GM19395 (cell line): ENCODE measurements at regions not wholly inside any gene's neighbourhood (a gene's known extent, or its start where the extent isn't known, plus 50 kb on each side); places are given as distances from the start of the nearest gene placed in this dataset.

Source experiments
- ATAC-seq: cut with Tn5 transposase; IDR thresholded peaks from one replicate; pipeline ENCODE4 v1.9.1; 2021; ENCODE audit warnings: mild to moderate bottlenecking, moderate library complexity; ENCODE audit not compliant: unreplicated experiment

DNA sequence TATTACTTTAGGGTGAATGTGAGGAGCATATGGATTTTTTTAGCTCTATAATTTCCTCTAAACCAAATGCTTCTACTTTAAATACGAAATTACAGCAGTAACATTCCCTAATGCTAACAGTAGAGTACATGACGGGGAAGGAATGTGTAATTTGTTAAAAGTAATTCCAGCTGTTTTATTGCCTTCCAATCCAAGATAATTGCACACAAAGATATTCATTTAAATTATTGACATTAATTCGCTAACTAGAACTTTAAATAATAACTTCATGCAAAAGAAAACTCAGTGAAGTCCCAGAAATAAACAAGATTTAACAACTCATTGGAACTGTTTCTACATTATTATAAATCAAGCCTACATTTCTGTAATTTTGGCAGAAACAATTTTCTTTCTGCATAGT, 261.4 kb upstream of the CFAP20DC start:
- no peak for ATAC-seq

DNA sequence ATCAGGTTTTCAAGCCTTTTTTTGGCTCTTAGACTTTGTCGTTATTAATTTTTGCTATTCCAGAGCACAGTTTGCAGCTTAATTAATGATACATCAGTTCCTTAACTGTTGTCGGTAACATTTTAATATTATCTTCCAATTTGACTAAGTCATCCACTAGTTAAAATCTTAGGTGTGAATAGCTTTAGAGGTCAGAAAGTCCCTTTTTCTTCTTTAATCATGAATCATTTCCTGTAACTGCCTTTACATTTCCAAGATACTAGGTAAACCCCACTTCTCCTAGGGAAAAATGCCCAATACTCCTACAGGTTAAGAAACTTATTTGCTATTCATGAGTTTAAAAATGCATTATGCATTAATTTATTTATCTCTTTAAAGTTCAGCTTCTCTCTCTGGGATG, 260.9 kb upstream of the CFAP20DC start:
- no peak for ATAC-seq

DNA sequence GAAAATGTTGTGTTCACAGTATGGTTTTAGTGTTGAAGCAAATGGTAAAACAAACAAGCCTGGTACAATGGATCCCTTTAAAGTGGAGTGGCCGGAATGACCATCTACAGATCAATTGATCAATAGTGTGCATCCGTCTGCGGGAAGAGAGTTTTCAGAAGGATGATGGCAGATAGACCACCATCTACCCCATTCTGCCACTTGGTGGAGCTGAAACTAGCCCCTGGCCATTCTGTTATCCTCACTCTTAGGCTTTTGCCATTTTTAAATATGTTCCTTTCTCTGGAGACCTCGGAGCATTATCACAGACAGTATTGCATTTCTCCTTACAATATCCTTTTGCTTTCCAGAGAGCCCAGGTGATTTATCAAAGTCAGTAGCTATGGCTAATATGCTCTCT, 258.9 kb upstream of the CFAP20DC start:
- no peak for ATAC-seq

DNA sequence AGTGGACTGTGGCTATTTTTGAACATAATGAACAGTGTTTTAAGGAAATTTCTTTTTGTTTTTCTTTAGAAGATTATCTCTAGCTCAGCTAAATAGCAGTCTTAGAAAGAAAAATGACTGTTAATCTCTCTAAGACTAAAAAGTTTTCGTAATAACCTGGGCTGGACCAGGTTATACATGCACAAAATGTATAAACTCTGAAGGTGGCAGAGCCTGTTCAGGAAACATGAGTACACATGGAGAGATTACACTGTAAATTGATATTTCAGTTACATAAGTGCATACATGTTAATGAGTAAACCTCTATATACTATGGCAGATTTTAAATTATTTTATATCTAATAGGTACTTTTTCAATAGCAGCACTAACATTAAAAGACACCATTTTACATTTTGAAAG, 258.2 kb upstream of the CFAP20DC start:
- ATAC-seq = no peak

DNA sequence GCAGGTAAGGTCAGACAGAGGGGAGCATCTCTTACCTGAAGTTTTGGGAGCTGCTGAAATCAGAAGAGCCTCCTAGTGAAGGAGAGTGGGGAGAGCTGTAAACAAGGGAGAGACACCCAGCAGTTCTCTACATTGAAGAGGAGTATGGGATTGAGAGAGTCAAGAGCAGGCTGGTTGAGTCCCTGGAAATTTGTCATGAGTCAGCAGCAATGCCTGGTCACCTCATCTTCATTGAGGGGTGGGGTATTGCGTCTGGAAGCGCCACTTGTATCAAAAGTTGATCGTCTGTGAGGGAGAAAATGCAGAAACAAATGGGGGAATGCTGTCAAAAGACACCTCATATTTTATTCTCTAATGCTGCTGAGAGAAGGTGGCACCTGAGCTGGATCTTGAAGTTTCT, 256.6 kb upstream of the CFAP20DC start:
- ATAC-seq = no peak

DNA sequence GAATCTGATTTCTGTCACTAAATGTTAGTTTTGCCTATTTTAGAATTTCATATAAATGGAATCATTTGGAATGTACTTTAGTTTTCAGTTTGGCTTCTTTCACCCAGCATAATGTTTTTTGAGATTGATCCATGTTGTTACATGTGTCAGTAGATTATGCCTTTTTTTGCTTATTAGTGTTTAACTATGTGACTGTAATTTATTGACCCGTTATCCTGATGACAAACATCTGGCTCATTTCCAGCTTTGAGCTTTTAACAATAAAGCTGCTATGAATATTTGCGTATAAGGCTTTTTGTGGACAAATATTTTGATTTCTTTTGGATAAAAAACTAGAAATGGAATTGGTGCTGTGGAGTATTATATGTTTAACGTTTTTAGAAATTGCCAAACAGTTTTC, 254.5 kb upstream of the CFAP20DC start:
- ATAC-seq = no peak

DNA sequence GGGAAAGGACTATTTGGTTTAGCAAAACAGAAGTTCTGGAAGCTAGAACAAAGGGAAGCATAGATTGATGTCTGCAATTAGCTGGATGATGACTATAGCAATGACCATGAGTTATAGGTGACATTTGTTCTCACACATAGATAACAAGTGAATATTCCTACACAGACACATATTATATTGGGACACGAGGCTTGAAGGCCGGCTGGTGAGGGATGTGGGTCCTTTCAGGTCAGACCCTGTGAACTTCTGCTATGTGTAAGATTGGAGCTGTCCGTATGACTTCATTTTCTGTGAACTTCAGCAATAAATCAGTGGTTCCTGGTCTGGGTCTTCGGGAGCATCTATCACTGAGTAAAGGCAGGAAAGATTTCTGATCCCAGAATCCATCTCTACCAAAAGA, 253.6 kb upstream of the CFAP20DC start:
- ATAC-seq = no peak

DNA sequence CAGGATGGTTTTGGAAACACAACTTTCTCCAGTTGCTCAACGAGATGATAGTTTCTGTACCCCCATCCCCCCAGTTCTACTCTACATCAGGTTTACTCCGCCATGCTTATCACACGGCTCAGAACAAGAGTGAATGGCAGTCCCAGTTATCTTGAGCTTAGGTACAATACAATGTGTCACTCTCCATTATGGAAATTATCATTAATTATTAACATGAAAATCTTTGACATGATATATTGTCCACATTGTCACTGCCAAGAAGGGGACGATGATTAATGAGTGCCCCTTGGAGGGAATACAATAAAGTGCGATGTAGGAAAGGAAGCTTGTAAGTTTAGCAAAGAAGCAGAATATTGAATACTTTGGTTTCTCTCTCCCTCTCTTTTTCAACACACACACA, 252.6 kb upstream of the CFAP20DC start:
- no peak for ATAC-seq

DNA sequence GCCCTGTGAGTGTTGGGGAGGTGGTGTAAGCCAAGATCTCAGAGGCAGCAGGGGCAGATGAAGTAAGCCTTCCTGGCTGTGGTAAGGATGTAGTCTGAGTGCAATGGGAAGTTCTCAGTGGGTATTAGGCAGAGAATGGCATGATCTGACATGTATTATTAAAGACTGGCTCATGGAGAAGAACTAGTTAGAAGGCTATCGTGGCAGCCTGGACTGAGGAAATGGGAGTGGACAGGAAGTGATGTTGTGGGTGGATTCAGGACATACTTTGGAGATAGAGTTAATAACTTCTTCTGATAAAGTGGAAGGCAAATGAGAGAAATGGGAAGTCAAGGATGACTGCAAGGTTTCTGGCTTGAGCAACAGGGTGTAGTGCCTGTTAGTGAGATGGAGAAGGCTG, 250.9 kb upstream of the CFAP20DC start:
- ATAC-seq = no peak

DNA sequence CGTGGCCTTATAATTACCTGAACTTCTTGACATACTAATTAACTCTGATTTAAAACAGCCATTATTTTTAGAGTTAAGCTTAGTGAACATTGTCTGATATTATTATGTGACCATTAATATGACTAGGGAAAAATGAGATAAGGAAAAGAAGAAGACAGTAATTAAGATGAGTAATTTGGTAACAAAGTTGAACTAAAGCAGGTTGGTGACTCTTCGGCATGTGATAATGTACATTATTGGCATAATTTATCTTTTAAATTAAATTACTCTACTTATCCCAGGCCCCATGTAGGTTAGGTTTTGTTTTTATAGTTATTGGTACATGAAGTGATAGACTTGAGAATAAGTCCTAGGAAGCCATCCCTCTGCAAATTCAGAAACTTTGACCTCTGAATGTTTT, 249.7 kb upstream of the CFAP20DC start:
- no peak for ATAC-seq

DNA sequence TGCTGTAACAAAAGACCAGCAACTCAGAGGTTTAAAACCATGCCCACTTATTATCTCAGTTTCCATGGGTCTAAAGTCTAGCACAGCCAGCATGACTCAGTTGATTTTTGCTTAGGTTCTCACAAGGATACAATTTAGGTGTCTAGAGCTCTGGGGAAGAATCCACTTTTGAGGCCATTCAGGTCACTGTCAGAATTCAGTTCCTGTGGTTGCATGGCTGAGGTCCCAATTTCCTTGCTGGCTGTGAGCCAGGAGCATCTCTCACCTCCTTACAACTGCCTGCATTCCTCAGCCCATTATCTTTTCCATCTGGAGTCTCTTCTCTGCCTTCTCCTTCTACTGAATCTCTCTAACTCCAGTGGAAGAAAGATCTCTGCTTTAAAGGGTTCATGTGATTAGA, 240.5 kb upstream of the CFAP20DC start:
- ATAC-seq = no peak

DNA sequence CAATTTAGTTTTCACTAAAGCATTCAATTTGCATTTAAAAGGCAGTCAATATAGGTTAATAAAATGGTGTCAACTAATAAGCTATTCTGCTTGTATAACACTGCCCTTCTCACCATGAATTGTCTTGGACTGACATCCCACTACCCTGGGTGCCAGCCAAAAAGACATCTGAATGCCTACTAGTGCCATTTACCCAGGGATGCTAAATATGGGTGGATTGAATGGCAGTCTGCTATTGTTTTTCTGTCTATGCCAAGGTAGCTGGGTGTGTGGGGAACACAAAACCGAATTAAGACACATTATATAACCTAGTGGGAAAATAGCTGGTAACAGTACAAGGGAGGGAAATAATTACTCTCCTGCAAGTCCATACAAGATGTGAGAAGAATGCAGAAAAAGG, 240.0 kb upstream of the CFAP20DC start:
- no peak for ATAC-seq

DNA sequence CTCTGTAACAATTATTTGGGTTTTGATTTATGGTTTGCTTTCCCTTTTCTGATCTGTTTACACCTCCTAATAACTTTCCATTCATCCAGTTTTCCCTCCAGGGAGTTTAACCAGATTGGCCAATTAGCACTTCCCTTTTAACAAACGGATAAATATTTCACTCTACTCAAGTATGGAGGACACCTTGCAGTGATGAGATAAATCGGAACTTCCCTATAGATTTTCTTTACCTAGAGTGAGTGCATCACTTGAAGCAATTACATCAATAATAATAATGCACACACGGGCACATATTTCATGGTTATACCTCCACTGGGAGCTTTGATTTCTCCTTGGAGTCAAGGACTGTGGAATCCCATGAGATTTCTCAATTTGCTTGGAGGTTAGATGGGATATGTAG, 239.1 kb upstream of the CFAP20DC start:
- no peak for ATAC-seq

DNA sequence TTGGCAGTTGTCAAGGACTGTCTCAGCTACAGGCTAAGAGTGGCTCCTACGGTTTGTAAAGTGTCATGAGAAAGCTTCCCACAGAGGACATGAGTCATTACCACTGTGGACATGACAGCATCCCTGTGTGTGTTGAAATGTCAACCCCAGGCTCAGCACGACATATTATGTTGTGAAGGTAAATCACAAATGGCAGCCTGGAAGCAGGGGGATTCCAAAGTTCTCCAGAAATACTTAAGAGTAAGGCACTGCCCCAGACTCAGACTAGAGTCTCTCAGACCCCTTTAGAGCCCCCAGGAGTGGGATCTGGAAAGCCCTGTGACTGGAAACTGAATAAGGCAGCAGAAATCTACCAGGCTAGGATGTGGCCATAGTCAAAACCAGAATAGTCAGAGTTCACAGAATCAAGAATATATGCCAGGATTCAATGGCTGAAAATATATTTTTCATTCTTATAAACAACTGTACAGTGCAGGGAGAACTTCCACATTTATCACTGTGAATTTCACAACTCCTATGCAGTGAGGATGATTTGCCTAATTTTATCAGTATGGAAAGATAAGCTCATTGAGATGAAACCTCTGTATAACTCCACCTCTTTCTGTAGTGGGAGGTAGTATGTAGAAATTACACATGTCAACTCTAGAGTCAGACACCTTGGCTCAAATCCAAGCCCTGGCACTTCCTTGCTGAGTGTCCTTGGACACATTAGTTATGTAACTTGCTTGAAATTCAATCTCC, 237.1 kb upstream of the CFAP20DC start:
- ATAC-seq = no peak

DNA sequence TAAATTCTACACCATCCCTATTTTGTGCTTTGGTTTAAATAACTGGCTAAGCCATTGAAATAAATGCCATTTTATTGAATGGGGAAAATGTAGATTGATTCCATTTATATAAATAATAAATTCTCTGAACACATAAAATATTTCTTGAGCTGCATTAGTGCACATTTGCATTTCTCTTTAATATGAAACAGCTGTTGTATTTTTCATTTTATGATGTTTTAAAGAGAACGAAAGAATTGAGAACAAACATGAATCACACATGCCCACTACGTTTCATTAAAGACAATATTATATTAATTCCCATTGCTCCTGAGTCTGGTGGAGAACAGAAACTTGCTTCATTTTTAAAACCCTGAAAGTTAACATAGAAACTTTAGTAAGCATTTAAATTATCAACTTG, 235.7 kb upstream of the CFAP20DC start:
- ATAC-seq = no peak

DNA sequence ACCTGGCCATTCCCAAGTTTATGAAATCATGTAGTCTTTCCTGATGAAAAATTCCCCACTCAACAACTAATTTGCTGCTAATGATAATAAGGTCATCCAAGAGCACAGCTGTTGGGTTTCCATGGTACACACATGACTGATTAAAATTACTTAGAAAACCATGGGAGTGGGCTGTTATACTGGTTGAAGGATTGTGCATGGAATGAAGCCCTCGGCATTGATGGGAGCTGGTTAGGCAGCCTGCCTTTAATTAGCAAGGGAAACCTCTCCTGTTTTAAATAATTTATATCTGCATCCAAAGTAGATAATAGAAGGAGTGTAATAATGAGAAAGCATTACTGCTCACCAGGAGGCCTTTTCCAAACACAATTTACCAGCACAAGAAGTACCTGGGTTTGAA, 235.1 kb upstream of the CFAP20DC start:
- ATAC-seq = no peak

DNA sequence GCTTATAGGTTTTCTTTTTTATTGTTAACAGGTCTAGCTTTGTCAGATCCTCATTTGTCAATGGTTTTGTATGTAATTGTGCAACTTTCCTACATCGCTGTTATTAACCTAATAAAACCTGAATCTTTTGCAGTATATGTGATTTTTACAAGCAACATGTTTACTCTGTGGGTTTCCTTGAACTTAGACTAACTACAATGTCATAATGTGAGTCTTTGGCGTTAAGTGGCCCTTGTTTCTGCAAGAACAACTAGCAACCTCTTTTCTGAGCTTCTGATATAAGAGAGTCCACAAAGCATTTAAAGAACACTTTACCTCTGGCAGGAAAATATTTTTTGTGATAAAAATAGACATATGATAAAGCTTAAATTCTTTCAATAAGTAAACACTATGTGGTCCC, 230.3 kb upstream of the CFAP20DC start:
- ATAC-seq = no peak

DNA sequence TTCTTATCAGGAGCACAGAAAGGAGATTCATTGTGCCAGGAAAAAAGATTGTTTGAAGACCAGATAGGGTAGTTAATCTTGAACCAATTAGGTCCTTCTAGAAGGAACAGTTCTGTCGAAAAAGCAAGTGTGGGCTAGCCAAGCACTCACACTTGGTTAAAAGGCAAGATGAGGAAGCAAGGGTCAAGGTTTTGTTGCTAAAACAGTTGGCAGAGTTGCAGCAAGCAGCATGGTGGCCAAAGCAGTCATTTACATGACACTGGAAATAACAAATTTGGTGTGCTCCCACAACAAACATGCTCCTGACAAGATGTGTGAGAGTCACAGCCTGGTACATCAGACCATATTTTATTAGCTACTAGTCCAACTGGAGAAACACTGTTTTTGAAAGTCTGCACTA, 228.0 kb upstream of the CFAP20DC start:
- no peak for ATAC-seq

DNA sequence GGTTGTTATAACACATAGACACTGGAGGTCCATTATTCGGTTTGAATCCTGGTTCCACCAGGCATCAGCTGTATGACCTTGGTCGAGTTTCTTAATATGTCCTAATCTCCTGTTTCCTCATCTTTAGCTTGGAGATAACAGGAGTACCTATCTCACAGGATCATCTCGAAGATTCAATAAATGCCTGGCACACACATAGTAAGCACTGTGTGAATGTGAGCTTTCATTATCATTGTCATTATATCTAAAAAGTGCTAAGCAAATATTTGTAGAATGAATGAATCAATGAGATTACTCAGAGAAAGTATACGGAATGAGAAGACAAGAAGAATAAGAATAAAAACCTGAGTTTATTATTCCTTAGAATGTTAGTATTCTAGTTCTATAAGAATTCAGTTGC, 227.4 kb upstream of the CFAP20DC start:
- no peak for ATAC-seq

DNA sequence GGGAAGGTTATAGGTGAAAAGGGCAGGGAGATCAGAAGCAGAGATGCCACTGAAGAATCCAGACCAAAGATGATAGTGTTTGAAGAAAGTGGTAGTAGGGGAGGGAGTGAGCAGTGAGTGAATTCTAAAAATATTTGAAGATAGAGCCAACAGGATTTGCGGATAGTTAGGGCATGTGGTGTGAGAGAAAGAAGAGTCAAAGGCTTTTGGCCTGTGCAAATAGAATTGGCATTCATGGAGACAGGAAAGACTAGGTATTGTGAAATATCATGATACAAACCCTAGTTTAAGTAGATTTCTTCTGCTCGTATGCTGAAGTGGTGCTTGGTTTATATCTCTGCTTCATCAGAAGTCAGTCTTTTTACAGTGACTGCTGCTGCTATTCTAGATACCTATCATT, 224.2 kb upstream of the CFAP20DC start:
- no peak for ATAC-seq

DNA sequence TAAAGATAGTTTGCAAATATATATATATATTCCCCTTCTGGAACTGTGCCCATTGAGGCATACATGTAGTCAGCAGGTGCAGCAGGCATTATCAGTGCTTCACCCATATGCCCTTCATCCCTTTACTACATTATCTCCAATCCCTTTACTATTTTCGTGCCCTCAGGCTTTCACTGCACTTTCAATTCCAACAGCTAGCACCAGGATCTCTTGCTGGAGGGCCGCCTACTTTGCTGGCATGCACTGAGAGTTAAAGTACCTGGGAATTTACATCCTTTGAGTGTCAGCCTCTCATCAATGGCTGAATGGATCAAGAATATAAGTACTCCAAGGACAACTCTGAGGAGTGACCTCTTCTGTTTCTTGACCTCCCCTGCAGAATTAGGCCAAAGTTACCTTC, 222.1 kb upstream of the CFAP20DC start:
- ATAC-seq = no peak

DNA sequence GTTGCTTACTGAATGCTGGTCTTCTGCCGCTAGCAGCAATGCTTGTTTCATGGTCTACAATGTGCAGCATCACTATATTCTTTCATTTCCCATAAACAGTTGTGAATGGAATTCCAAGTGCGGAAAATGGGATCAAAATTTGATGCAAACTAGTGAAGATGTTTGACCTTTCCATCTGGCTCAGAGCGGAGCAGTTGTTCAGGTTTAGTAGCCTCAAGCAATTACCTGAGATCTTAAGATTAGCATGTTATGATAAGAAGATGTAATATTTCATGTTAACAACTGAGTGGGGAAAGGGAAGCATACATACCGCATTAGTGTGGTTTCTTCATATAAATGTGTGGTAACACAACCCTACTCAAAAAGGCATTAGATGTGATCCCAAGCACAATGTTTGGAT, 221.1 kb upstream of the CFAP20DC start:
- no peak for ATAC-seq

DNA sequence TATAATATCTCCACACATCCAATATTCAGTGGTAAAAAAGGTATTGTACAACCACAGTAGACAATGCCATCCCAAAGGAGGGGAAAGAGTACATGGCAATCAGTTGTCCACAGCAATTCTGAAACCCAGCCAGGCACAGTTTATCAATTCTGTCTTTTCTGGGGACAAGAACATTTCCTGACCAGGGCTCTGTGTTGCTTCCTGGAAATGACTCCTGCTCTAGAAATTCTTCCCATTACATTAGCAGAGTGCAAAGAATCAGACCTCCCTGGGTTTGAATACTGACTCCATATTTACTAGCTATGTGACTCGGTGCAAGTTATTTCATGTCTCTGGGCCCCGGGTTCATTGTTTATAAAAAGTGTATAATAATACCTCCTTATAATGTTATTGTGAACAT, 220.4 kb upstream of the CFAP20DC start:
- no peak for ATAC-seq
